Stimulated activated CD4-positive, alpha-beta T cell treated with anti-CD3 and anti-CD28 coated beads, Interleukin-4, amount 100 ng/mL, for 48 hours (primary cell): ENCODE measurements at regions not wholly inside any gene's neighbourhood (a gene's known extent, or its start where the extent isn't known, plus 50 kb on each side); places are given as distances from the start of the nearest gene placed in this dataset.

Experiments
- DNase-seq, 2 donors: peaks; one replicate each; pipeline ENCODE4 v3.0.0-alpha.2; 2020; ENCODE audit warnings: low read depth in 2 of 2

GRCh38 chr5:126354858-126355731, 68.1 kb upstream of the GRAMD2B start:
- DNase-seq, result no peak

DNA sequence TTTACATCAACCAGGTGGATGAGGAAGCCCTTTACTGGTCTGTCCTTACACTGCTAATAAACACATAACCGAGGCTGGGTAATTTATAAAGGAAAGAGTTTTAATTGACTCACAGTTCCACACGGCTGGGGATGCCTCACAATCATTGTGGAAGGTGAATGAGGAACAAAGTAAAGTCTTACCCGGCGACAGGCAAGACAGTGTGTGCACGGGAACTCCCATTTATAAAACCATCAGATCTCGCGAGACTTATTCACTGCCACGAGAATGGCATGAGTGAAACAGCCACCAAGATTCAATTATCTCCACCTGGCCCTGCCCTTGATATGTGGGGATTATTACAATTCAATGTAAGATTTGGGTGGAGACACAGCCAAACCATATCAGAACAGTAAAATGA, 67.3 kb upstream of the GRAMD2B start:
- DNase-seq, result no peak

DNA sequence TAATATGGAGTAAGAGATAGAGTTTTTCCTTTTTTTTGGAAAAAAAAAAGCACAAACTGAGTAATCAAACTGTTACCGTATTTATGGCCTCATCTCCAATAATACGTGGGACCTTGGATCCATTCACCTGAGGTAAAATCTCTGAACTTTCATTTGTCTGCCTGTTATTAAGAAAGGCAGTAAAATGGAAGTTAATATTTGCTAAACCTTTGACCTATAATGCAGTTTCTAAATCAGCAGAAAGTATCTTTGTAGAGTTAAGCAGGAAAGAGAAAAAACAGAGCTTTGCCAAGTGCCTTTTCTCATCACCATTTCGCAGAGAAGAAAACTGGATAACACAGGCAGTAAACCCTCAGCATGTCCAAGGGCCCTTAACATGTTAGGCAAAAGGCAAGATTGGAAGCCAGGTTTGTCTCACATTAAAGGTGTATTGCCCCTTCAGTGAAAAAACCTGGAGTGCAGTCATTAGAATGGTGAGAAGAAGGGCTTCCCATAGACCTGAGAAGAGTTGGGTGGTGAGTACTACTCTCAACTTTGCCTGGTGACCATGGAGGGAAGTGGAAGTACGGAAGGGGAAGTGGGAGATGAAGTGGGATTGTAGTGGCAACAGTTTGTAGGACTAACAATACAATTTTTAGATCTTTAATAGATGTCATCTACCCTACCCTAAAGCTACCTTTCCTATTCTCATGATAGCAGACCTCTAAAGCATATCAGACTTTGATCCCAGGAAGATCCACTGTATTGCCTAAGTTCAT, 65.4 kb upstream of the GRAMD2B start:
- no peak for DNase-seq

GRCh38 chr5:126358525-126358924, 64.7 kb upstream of the GRAMD2B start:
- DNase-seq, result no peak

GRCh38 chr5:126359884-126360283, 63.3 kb upstream of the GRAMD2B start:
- DNase-seq, result no peak

- no peak for DNase-seq
Measured at GRCh38 chr5:126360467-126360866, 62.7 kb upstream of the GRAMD2B start.

GRCh38 chr5:126363658-126364057, 59.6 kb upstream of the GRAMD2B start:
- DNase-seq, result no peak

DNA sequence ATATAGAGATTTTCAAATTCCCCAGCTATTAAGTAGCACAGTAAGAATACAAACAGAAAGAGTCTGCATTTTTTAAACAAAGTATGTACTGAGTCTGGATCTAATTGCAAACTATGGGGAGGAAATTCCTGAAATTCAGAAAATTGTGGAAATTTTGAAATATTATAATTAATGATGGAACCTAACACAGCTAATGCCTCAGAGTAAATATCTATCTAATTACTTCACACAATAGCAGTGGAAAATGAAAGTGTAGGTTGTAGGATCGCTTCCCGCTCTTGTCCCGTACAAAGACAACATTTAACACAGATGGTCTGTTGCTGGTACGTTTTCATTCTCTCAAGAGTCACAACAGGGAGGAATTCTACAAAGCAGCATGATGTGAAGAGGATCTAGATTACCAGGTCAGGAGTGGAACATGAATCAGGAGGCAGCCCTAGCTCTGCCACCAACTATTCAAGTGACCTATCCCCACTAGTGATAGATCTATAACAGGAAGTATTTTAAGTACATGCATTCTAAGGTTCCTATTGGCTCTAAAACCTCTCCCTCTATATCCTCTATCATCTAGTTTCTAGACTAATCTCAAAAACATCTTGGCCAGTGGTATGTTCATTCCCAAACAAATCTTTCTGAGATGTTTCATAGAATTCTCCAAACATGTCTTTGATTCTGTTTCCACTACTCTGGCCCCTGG, 58.9 kb upstream of the GRAMD2B start:
- no peak for DNase-seq

DNA sequence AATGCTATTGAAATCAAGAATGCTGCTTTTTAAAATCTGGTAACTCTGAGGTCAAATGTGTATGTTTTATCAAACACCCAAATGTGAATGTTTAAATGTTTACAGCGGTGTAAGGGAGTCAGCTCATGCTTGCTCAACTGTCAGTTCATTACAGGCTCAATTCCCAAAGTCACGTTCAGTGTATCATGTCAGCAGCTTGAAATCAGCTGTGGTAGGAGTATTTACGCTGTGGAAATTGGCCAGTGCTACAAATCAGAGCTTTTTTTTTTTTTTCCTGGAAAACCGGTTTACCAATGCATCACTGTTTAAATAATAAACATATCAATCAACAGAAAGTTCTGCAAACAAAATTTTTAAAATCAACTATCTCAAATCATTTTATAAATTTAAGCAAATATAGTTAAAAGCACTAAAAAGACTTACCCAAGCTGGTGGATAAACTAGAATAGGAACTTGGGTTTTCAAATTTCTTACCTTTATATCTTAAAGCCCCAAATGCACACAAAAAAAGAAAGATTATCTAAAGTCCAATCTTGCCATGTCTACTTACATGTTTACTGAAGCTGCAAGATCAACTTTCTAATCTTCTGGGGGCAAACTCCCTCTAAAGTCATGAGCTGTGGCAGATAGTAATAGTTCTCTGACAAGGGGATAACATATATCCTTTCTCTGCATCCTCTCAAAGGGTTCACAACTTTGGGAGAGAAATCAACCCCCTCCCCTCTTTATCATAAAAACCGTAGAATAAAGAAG, 57.6 kb upstream of the GRAMD2B start:
- no peak for DNase-seq

DNA sequence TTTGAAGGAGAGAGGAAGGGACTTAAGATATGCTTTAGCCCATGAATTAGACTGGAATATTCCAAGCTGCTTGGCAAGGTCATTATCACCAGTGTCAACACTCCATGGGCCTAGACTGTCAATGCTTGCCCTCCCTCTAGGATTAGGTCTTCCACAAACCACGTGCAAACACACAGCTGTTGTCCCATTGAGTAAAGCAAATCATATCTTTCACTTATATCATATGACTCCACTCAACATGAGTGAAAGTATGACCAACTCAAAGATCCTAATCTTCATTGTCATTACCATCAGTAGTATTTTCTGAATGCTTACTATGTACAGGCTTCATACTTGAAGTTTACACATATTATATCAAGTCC, 57.0 kb upstream of the GRAMD2B start:
- DNase-seq, result no peak

DNA sequence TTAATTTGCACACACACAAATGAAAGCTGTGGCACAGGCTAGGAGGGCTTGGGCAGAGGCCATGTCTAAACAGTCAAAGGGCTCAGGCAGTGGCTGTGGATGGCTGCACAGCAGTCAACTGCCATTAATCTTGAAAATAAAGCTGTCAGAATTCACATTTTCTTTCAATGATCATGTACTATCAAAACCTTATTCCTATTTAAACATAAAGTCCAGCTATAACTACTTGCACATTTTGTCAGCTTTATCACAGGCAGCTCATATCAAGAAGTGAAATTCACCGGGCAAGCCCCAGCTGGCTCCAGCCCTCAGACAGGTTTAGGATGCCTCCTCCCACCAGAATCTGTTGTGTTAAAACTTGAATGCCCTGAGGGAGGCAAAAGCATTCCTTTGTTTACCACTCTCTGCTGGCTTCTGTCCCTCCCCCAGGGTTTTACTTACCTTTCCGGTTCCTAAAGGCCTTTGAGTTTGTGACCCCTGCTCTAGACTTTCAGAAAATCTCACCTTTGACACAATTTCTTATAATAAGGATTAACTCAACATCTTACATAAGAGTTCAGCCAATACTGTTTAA, 54.9 kb upstream of the GRAMD2B start:
- no peak for DNase-seq

GRCh38 chr5:126369083-126369482, 54.1 kb upstream of the GRAMD2B start:
- no peak for DNase-seq

DNA sequence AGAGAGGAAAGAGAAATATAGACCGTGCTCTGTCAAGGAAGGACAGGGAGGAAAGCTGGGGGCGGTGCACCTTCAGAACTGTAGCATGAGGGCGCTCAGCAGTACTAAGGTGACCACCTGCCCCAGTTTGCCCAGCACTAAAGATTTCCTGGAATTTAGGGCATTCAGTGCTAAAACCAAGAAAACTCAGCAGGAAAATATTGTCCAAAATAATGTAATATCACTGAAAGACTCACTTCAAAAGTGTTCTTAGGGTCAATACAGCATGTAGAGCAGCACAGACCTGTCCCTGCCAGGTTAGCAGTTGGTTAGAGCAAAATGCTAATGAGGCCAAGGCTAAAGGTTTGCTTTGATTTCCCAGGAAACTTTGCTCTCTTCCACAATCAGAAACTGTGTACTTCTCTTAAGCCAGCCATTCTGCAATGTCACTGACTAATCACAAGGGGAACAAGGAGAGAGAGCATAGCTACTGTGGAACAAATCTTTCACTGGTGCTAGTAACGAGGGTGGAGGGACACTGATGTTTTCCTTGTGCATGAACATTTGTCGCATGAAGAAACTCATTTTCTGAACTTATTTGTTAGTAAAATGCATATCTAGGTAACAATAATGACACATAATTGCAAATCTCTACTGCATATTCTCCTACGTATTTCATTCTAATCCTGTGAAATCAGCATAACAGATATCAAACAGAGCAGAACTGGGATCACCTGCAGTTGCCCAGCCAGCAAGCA, 53.0 kb upstream of the GRAMD2B start:
- DNase-seq, result no peak

DNA sequence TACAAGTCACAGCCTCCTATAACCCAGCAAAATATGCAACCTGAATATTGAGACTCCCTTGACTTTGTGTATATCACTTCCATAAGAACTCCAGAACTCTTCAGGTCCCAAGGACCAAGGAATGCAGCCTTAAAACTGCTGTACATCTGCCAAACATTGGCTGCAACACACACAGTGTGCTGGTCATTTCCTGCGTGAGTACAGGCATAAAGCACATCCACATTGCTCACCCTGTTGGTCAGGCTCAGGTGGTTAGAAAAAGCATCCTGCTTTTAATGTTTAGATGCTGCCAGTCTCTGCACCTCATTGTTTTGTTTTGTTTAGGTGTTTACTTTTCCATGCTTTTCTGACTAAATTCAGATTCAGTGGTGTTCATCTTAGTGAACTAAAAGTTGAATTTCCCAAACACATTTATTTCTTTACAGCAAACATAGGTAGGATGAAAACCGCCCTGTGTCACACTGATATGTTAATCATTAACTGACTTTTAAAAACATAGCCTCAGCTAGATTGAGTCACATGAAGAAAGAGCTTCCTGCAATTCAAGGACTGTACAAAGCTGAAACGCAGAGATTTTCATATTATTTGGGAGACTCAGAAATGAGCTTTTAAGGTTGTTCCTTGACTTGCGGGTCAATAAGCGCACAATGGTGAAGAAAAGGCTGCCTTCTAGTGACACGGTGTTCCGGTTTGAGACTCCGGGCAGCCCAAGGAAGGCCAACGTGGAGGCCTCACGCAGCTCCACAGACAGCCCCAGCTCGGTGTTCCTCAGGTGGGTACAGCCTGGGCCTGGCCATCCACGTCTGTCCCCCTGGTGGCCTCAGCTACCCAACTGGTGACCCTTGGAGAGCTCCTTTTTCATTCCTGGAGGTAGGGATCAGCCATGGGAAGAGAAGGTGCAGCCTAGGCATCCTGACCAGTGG, 52.2 kb upstream of the GRAMD2B start:
- no peak for DNase-seq

- no peak for DNase-seq
Measured at GRCh38 chr5:126373375-126374108, 49.7 kb upstream of the GRAMD2B start.
